SU-DHL-6 (cell line): ENCODE measurements at regions not wholly inside any gene's neighbourhood (a gene's known extent, or its start where the extent isn't known, plus 50 kb on each side); places are given as distances from the start of the nearest gene placed in this dataset.

Experiments
- H2AFZ ChIP-seq: fragments of 200-600 bp; sonication (generic); 2 replicates; pipeline ENCODE4 v1.6.1; 2014; ENCODE audit warnings: low read depth, mild to moderate bottlenecking, moderate library complexity, mixed read lengths, antibody characterized with exemption, low read length; ENCODE audit not compliant: severe bottlenecking
- H3F3A ChIP-seq: fragments of 200-600 bp; shearing (Covaris generic); 2 replicates; pipeline ENCODE4 v1.6.0; 2016; ENCODE audit warnings: antibody characterized with exemption, mild to moderate bottlenecking; ENCODE audit not compliant: insufficient read depth
- H3K27ac ChIP-seq: fragments of 200-600 bp; sonication (generic); 2 replicates; pipeline ENCODE4 v1.5.1; 2016; ENCODE audit warnings: low read depth, mild to moderate bottlenecking, low read length, moderate library complexity, mixed read lengths
- H3K27me3 ChIP-seq: fragments of 200-600 bp; sonication (generic), shearing (Covaris generic); 2 replicates; pipeline ENCODE4 v1.6.0; 2014; ENCODE audit warnings: mild to moderate bottlenecking, low read length
- H3K36me3 ChIP-seq: fragments of 200-600 bp; sonication (generic); 2 replicates; pipeline ENCODE4 v1.6.1; 2014; ENCODE audit warnings: mild to moderate bottlenecking, low read length, mixed read lengths
- H3K4me2 ChIP-seq: fragments of 300-600, 200-600 bp; shearing (Covaris generic), sonication (generic); 2 replicates; pipeline ENCODE4 v1.6.0; 2014; ENCODE audit warnings: low read length, low read depth, mild to moderate bottlenecking; ENCODE audit not compliant: poor library complexity, severe bottlenecking
- H3K4me3 ChIP-seq: fragments of 200-600 bp; sonication (generic); 2 replicates; pipeline ENCODE4 v1.5.1; 2014; ENCODE audit warnings: antibody characterized with exemption, low read length, mild to moderate bottlenecking, mixed read lengths; ENCODE audit not compliant: insufficient read depth, poor library complexity, severe bottlenecking
- H3K79me2 ChIP-seq: fragments of 200-600 bp; sonication (generic); 2 replicates; pipeline ENCODE4 v1.6.1; 2014; ENCODE audit warnings: mild to moderate bottlenecking, low read length, moderate library complexity; ENCODE audit not compliant: insufficient read depth
- H3K9ac ChIP-seq: fragments of 200-600 bp; sonication (generic); 2 replicates; pipeline ENCODE4 v1.7.0; 2014; ENCODE audit warnings: mild to moderate bottlenecking, low read length
- H3K9me2 ChIP-seq: fragments of 200-600 bp; sonication (generic); replicated peaks from 2 replicates; pipeline ENCODE4 v1.6.1; 2014; ENCODE audit warnings: low read length; ENCODE audit not compliant: insufficient read depth
- H3K9me3 ChIP-seq: fragments of 200-600 bp; sonication (generic); 2 replicates; pipeline ENCODE4 v1.6.1; 2014; ENCODE audit warnings: low read length, mixed read lengths; ENCODE audit not compliant: insufficient read depth
- H4K20me1 ChIP-seq: fragments of 200-600 bp; sonication (generic); 2 replicates; pipeline ENCODE4 v1.6.1; 2014; ENCODE audit warnings: low read depth, mild to moderate bottlenecking, antibody characterized with exemption, low read length, moderate library complexity, mixed read lengths
- CTCF ChIP-seq: fragments of 200-600 bp; sonication (generic); IDR thresholded peaks from one replicate; pipeline ENCODE4 v1.5.1; 2017; ENCODE audit warnings: antibody characterized with exemption, mild to moderate bottlenecking, low read length, moderate library complexity; ENCODE audit not compliant: insufficient read depth, poor library complexity, severe bottlenecking
- EZH2phosphoT487 ChIP-seq: fragments of 200-600 bp; sonication (generic), shearing (Covaris generic); conservative IDR thresholded peaks from 2 replicates; pipeline ENCODE4 v1.6.1; 2018; ENCODE audit warnings: mild to moderate bottlenecking, antibody characterized with exemption, low read length, moderate library complexity, mixed read lengths

- TF ChIP-seq CTCF (no peak), EZH2phosphoT487 (no peak)
- H4K20me1 ChIP-seq = no peaks in the 10 kb centered on the region
- H3K4me2 ChIP-seq = no peak overlapping the region
- no peaks in the 10 kb centered on the region for H3K36me3 ChIP-seq
- H3K79me2 ChIP-seq = no peaks in the 10 kb centered on the region
- H3F3A ChIP-seq = no peaks in the 10 kb centered on the region
- H3K4me3 ChIP-seq = no peak overlapping the region
- no peaks in the 10 kb centered on the region for H3K27me3 ChIP-seq
- no peak overlapping the region for H2AFZ ChIP-seq
- H3K9me2 ChIP-seq = no peaks in the 10 kb centered on the region
- H3K9ac ChIP-seq = no peak overlapping the region
- no peak overlapping the region for H3K27ac ChIP-seq
- no peaks in the 10 kb centered on the region for H3K9me3 ChIP-seq
These were observed 83.6 kb downstream of the GRIN2B start for GRCh38 chr12:13897811-13898210.

- H4K20me1 ChIP-seq = no peaks in the 10 kb centered on the region
- no peaks in the 10 kb centered on the region for H3K9me3 ChIP-seq
- H3K9ac ChIP-seq = no peak overlapping the region
- H3F3A ChIP-seq = no peaks in the 10 kb centered on the region
- H3K27me3 ChIP-seq = no peaks in the 10 kb centered on the region
- no peak overlapping the region for H3K4me2 ChIP-seq
- no peak for TF ChIP-seq EZH2phosphoT487
- TF ChIP-seq CTCF = no peak
- H3K79me2 ChIP-seq = no peaks in the 10 kb centered on the region
- H2AFZ ChIP-seq = no peak overlapping the region
- no peak overlapping the region for H3K27ac ChIP-seq
- no peaks in the 10 kb centered on the region for H3K9me2 ChIP-seq
- H3K4me3 ChIP-seq = no peak overlapping the region
- no peaks in the 10 kb centered on the region for H3K36me3 ChIP-seq
These were observed 85.3 kb downstream of the GRIN2B start for GRCh38 chr12:13896063-13896626.

GRCh38 chr12:13891902-13892301 lies 89.5 kb downstream of the GRIN2B start:
- Histone ChIP-seq H3K9me2 (no peaks in the 10 kb centered on the region), H3F3A (no peaks in the 10 kb centered on the region), H3K27me3 (no peaks in the 10 kb centered on the region), H3K27ac (no peak overlapping the region), H3K9ac (no peak overlapping the region), H3K79me2 (no peaks in the 10 kb centered on the region), H3K4me2 (no peak overlapping the region), H3K4me3 (no peak overlapping the region), H3K36me3 (no peaks in the 10 kb centered on the region), H4K20me1 (no peaks in the 10 kb centered on the region), H3K9me3 (no peaks in the 10 kb centered on the region), H2AFZ (no peak overlapping the region)
- no peak for TF ChIP-seq EZH2phosphoT487
- no peak for TF ChIP-seq CTCF
